GM18861 (cell line): ENCODE measurements at regions not wholly inside any gene's neighbourhood (a gene's known extent, or its start where the extent isn't known, plus 50 kb on each side); places are given as distances from the start of the nearest gene placed in this dataset.

Source experiments
- ATAC-seq: cut with Tn5 transposase; IDR thresholded peaks from one replicate; pipeline ENCODE4 v1.9.1; 2021; ENCODE audit not compliant: unreplicated experiment

DNA sequence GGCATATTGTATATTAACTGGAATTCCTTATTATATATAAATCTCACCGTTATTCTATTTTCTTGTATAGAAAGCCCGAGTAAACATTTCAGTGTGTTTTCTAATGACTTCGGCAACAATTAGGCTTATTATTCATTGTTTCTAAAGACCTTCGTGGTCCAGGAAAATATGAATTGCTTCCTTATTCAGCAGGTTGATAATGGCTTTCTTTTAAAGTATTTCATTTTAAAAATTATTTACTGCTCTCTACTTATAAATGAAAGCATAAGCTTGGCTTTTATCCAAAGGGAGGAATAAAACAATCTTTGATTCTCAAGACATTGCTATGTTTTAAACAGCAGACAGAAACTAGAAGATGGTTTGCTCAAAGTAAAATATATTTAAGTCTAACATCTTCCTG, 198.4 kb upstream of the RGS18 start:
- no peak for ATAC-seq

- no peak for ATAC-seq
Measured at GRCh38 chr1:191963286-191963685, 195.0 kb upstream of the RGS18 start.

- no peak for ATAC-seq
Measured at GRCh38 chr1:191963781-191964455, 194.3 kb upstream of the RGS18 start.

DNA sequence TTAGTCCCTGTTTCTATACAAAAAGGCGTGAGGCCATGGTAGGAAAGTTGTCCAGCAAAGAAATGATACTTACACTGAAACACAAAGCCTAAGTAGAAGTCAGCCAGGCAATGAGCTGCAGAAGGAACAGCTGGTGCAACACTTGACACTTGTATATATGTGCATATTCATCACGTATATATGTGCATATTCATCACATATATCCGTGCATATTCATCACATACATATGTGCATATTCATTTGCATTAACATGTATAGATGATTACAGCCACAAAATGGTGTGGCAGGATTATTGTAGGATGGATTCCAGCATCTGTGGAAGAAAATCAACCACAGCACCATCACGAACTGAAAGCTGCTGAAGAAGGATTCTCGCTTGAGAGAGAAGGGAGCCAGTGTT, 189.0 kb upstream of the RGS18 start:
- ATAC-seq = no peak

GRCh38 chr1:191970116-191970515, 188.1 kb upstream of the RGS18 start:
- ATAC-seq = no peak

DNA sequence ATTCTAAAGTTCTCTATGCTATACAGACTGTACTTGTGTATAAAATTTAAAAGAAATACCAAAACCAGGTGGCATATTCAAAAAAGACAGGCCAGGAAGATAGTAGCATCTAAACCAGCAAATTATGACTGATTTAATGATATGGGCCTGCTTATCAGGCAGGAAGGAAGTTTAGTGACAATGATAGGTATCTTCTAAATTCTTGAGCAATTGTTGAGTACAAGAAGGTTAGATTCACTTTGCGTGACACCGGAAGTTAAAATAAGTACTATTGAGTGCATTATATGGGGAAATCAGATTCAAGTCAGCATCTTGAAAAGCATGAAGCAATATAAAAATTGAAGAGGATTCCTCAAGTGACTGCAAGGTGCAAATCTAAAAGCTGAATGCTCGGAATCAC, 186.8 kb upstream of the RGS18 start:
- ATAC-seq = no peak

DNA sequence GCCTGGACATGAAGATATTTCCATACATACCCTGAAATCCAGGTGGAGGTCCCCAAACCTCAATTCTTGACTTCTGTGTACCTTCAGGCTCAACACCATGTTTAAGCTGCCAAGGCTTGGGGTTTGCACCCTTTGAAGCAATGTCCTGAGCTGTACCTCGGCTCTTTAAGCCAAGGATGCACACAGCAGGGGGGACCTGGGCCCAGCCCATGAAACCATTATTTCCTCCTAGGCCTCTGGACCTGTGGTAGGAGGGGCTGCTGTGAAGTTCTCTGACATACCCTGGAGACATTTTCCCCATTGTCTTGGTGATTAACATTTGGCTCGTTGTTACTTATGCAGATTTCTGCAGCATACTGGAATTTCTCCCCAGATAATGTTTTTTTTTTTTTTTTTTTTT, 184.3 kb upstream of the RGS18 start:
- no peak for ATAC-seq

DNA sequence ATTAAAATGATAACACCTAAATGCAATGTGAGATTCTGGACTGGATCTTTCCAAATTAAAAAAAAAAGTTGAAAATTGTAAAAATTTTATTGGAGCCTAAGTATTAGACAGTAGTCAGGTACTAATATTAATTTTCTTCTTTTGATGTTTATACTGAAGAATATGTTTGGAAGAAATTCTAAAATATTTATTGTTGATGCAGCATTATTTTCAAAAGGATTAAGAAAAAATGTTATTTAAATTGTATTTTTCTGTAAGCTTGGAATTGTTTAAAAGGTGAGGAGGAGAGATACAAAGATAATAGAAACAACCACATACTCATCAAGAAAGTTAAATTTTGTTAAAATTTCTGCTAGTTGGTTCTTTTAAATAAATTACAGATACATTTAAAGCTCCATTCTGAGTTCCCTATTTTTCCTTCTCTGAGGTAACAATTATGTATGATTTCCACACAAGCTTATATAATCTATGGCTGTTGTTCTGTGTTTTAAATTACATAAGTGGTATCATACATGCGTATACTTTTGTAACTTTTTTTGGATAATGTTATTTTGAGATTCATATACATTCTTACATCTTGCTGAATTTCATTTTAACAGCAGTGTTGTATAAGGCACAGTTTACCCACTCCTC, 180.3 kb upstream of the RGS18 start:
- no peak for ATAC-seq

DNA sequence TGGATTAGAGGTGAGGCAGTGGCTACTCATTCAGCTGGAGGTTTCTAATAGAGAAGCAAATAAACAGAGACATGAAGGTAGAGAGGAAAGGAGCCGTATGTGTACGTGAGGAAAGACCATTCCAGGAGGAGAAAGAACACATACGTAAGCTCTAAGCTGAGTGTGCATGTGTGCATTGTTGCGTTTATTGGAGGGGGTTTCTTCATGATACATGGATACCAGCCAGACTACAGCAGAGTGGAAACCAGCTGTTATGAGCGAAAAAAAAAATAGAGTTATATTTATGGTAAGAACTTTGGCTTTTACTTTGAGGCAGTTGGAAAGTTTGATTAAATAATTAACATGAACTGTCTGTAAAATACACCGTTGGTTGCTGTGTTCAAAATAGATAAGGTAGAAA, 173.4 kb upstream of the RGS18 start:
- no peak for ATAC-seq

- no peak for ATAC-seq
Measured at GRCh38 chr1:191992118-191992517, 166.1 kb upstream of the RGS18 start.

DNA sequence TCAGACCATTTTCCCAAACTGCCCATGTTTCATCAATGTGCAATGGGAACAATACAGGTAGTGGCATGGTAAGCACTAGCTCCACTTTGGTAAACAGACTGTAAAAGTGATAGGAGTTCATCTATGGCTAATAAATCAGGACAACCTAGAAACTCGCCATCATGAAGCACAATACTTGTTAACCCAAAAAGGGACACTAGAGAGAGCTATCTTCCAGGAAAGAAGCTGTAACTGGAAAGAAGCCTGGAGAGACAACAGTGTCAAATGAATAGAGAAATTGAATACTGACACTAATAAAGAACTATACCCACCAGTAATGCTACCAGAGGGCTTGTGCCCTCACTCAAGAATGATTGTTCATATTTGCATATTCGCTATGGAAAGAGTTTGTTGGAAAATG, 164.7 kb upstream of the RGS18 start:
- ATAC-seq = no peak

GRCh38 chr1:192002063-192002462, 156.2 kb upstream of the RGS18 start:
- no peak for ATAC-seq

GRCh38 chr1:192003295-192004077, 154.8 kb upstream of the RGS18 start:
- no peak for ATAC-seq

DNA sequence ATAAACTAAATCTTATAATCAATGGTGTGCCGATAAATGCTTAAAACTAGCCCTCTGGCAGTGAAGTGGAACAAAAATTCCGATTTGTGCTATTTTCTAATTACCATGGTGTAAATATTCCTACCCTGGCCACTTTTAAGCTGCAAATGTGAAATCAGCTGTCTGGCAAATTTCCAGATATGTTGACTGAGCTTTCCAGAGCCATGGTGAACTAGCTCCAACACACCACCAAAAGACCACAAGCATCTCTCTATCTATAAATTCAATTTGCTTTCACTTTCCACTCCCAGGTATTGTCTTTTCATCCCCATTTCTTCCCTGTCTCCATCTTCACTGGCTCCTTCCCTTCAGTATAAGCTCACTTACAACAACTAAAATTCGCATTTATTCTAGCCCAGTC, 152.3 kb upstream of the RGS18 start:
- no peak for ATAC-seq

DNA sequence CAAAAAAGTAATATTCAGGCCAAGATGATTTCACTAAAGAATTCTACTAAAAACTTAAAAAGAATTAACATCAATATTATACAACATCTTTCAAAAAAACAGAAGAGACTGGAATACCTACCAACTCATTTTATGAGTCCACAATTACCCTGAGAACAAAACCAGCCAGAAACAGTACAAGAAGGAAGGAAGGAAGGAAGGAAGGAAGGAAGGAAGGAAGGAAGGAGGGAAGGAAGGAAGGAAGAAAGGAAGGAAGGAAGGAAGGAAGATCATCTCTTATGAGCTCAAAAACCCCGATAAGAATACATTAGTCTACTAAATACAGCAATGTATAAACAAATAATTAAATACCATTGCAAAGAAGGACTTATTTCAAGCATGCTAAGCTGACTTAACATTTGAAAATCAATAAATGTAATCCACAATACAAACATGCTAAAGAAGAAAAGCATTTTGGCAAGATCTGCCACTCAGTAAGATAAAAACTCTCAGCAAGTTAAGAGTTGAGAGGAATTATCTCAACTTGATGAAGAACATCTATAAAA, 149.9 kb upstream of the RGS18 start:
- ATAC-seq = no peak

GRCh38 chr1:192010406-192010805, 147.9 kb upstream of the RGS18 start:
- ATAC-seq = no peak

DNA sequence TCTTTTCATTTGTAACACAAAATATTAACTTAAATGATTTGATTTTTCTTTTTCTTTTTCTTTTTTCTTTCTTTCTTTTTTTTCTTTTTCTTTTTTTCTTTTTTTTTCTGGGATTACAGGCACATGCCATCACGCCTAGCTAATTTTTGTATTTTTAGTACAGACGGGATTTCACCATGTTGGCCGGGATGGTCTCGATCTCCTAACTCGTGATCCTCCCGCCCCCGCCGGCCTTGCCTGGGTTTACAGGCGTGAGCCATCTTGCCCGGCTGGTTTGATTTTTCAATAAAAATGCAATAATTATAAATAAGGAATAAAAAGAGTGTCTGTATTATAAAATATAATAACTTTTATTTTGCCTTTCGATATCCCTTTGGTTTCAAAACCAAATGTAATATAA, 146.7 kb upstream of the RGS18 start:
- no peak for ATAC-seq

DNA sequence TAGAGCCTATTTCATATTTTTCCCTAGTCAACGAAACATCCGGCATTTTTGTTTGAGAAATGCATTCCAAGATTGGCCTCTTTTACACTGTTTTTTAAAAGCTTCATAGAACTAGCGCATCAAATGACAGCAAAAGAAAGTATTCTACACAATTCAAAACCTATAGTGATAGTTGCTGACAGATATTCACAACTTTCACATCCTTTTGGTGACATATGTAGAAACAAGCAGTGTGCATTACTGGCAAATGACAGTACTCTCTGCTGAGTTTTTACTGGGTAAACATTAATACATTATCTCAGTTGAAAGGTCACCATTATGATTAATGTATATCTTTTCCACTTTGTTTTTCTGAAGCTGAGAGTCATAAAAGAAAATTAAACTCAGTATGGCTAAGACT, 135.4 kb upstream of the RGS18 start:
- no peak for ATAC-seq

DNA sequence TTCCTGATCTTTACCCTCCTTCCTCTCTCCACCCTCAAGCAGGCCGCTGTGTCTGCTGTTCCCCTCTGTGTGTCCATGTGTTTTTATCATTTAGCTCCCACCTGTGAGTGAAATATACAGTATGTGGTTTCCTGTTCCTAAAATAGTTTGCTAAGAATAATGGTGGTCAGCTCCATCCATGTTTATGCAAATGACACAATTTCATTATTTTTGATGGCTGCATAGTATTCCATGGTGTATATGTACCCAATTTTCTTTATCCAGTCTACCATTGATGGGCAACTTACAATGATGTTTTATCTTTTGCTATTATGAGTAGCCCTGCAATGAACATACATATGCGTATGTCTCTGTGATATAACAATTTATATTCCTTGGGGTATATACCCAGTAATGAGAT, 133.4 kb upstream of the RGS18 start:
- ATAC-seq = no peak

- ATAC-seq = no peak
Measured at GRCh38 chr1:192038567-192038966, 119.7 kb upstream of the RGS18 start.

GRCh38 chr1:192045131-192045530, 113.1 kb upstream of the RGS18 start:
- no peak for ATAC-seq

- ATAC-seq = no peak
Measured at GRCh38 chr1:192053531-192053971, 104.7 kb upstream of the RGS18 start.
